Nucleus accumbens (tissue), 56 donors: ENCODE measurements at regions not wholly inside any gene's neighbourhood (a gene's known extent, or its start where the extent isn't known, plus 50 kb on each side); places are given as distances from the start of the nearest gene placed in this dataset.
"Not testable (repeated sequence)": the region's sequence is repeated elsewhere in the genome, so short reads cannot be mapped to it uniquely, and the experiment has no call there.

Experiments
- DNase-seq, 56 donors: peaks; one replicate each; lab custom pipeline; 2025; lab: John Stamatoyannopoulos, UW

DNA sequence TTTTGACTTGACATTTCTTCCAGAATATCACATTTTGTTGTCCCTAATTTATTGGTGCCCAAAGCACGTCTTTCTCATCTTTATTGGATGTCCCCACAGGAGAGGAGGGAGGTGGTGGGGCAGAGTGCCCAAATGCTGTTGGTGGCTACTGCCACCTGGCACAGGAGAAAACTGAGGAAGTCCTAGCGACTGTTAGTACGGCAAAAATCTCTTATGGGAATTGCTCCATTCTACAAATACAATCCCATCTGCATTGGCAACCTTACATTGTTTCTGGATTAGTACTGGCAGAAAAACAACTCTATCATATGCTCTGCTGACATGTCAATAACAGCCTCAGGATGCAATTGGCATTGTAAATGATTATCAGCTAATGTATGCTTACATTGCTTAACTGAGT lies 235.4 kb upstream of the IRAK1BP1 start:
- DNase-seq = no peak

- no peak for DNase-seq
These were observed 227.9 kb upstream of the IRAK1BP1 start for GRCh38 chr6:78639111-78640110.

- DNase-seq = not testable (repeated sequence)
These were observed 223.4 kb upstream of the IRAK1BP1 start for GRCh38 chr6:78643976-78644375.

GRCh38 chr6:78646542-78647415 lies 220.6 kb upstream of the IRAK1BP1 start:
- not testable (repeated sequence) for DNase-seq

DNA sequence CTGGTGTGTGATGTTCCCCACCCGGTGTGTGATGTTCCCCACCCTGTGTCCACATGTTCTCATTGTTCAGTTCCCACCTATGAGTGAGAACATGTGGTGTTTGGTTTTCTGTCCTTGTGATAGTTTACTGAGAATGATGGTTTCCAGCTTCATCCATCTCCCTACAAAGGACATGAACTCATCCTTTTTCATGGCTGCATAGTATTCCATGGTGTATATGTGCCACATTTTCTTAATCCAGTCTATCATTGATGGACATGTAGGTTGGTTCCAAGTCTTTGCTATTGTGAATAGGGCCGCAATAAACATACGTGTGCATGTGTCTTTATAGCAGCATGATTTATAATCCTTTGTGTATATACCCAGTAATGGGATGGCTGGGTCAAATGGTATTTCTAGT lies 201.5 kb upstream of the IRAK1BP1 start:
- DNase-seq = not testable (repeated sequence)

- no peak for DNase-seq
These were observed 200.6 kb upstream of the IRAK1BP1 start for GRCh38 chr6:78666764-78667163.

DNA sequence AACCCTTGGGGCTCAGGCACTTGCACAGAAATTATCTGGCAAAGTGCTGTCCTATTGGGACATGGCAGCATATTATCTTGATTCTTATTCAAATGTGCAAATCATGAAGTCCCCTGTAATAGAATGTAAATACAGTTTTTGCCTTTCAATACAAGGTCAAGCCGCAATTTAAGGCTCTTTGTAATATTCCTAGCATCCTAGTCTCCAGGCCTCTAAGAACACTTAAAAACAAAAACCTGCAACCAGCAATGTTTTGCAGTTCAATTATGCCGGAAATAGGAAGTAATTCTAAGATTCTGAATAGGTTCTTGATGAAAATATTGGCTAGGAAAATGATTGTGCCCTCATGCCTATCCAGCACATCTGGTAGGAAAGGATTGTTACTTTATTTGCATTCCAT lies 197.2 kb upstream of the IRAK1BP1 start:
- no peak for DNase-seq

GRCh38 chr6:78670802-78671201 lies 196.5 kb upstream of the IRAK1BP1 start:
- no peak for DNase-seq

DNA sequence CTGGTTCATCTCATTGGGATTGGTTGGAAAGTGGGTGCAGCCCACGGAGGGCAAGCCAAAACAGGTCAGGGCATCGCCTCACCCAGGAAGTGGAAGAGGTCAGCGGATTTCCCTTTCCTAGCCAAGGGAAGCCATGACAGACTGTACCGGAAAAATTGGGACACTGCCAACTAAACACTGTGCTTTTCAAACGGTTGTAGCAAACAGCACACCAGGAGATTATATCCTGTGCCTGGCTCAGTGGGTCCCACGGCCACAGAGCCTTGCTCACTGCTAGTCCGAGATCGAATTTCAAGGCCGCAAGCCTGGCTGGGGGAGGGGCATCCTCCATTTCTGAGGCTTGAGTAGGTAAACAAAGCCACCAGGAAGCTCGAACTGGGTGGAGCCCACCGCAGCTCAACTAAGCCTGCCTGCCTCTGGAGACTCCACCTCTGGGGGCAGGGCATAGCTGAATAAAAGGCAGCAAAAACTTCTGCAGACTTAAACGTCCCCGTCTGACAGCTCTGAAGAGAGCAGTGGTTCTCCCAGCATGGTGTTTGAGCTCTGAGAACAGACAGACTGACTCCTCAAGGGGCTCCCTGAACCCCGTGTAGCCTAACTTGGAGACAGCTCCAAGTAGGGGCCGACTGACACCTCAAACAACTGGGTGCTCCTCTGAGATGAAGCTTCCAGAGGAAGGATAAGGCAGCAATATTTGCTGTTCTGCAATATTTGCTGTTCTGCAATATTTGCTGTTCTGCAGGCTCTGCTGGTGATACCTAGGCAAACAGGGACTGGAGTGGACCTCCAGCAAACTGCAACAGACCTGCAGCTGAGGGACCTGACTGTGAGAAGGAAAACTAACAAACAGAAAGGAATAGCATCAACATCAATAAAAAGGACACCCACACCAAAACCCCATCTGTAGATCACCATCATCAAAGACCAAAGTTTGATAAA lies 191.0 kb upstream of the IRAK1BP1 start:
- DNase-seq = not testable (repeated sequence)

- no peak for DNase-seq
These were observed 178.7 kb upstream of the IRAK1BP1 start for GRCh38 chr6:78688668-78689067.

DNA sequence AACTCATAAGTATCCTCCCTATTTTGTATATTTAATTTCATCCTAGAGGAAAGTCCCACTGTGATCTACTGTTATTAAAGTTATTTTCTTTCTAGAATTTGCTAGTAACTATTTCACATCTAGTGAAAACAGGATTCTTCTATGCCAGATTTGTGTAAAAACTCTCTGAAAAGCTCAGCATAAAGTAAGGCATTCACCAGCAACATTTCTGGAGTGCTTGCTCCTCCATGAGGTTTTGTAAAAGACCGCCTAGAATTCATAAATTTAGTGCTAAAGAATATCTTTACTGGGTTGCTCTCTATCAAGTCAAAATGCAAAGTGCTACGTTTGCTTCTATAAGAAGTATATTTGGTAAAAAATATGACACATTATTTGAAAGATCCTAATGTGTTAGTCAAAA lies 173.5 kb upstream of the IRAK1BP1 start:
- DNase-seq = no peak

- DNase-seq = not testable (repeated sequence)
These were observed 172.7 kb upstream of the IRAK1BP1 start for GRCh38 chr6:78694628-78695027.

DNA sequence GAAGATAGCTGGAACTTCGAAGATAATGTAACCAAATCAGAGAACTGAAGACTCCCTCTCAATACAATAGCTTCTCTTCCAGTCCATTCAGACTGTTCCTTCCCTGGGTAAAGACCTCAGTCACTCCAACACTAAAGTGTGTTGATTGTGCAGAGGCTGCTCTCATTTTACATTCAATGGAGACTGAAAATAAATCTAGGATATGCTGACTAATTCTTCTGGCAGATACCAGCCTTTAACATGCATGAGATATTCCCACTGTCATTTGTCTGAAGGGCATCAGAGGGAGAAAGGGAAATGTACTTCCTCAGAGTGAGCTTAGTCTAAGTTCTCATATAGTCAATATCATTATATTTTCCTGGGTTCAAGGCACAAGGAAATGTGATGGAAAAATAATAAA lies 166.4 kb upstream of the IRAK1BP1 start:
- DNase-seq = no peak

DNA sequence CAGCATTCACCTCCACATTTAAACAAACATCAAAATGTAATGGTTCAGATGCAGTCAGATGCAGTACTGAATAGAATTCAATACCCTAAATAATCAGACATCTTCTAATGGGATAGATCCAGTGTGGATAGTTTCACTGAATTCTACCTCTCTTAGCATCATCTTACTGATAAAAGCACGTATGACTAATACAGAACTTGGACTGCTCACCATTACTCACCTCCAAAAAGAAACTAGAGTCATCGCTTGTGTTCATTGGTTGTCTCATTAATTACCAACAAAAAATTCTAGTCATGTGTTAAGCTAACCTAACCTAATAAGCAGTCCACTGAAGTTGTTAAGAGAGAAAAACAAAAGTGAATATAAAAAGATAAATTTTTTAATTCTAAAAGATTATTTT lies 165.9 kb upstream of the IRAK1BP1 start:
- DNase-seq = no peak

DNA sequence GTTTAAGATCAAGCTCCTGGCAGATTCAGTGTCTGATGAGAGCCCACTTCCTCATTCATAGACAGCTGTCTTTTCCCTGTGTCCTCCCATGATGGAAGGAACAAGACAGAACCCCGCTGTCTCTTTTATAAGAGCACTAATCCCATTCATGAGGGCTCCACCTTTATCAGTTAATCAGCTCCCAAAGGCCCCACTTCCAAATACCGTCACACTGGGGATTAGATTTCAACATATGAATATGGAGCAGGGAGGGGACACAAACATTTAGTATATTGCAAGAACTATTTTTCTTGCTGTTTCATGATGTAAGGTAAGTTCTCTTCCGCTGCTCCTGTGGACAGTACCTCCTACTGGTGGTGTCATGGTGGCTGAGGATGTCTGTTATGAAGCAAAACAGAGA lies 158.3 kb upstream of the IRAK1BP1 start:
- DNase-seq = no peak

GRCh38 chr6:78713564-78713963 lies 153.8 kb upstream of the IRAK1BP1 start:
- DNase-seq = no peak

DNA sequence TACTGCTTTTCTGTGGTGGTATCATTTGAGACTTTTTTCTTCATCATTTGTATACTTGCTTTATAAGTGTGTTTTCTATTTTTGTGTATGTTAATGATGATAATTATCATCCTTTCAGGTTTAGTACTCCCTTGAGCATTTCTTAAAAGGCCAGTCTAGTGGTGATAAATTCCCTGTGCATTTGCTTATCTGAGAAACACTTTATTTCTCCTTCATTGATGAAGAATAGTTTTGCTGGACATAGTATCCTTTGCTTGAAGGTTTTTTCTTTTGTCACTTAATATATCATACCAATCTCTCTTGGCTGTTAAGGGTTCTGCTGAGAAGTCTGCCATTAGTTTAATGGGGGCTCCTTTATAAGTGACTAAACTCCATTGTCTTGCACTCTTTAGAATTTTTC lies 123.2 kb upstream of the IRAK1BP1 start:
- no peak for DNase-seq

GRCh38 chr6:78746457-78746856 lies 120.9 kb upstream of the IRAK1BP1 start:
- DNase-seq = no peak

DNA sequence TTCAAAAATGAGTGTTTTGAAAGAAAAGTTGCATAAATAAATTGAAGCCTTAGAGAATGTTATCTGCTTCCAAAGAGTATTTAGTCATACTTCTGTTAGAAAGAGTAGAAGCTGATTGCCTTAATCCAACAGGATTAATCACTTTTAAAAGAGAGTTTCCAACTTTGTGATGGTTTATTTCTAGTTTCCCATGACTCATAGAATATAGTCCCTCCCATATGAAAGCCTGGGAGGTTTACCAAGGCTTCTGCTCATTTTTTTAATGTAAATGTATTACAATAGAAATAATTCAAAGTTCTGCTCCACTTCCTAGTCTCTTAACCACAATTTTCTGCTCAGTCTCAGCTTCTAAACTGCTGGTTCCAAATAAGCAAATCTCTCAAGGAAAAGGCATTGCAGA lies 118.0 kb upstream of the IRAK1BP1 start:
- DNase-seq = no peak

GRCh38 chr6:78758297-78758798 lies 109.0 kb upstream of the IRAK1BP1 start:
- not testable (repeated sequence) for DNase-seq
